KBM-7 (cell line): ENCODE measurements at regions not wholly inside any gene's neighbourhood (a gene's known extent, or its start where the extent isn't known, plus 50 kb on each side); places are given as distances from the start of the nearest gene placed in this dataset.
"Not testable (repeated sequence)": the region's sequence is repeated elsewhere in the genome, so short reads cannot be mapped to it uniquely, and the experiment has no call there.

Experiments
- DNase-seq: peaks from one replicate; pipeline ENCODE4 v3.0.0-alpha.2; 2015
- in situ Hi-C: fragments of 300-500 bp; cut with MboI; formaldehyde crosslinking; loops from 2 replicates; pipeline ENCODE4 v1.14.3; 2020; ENCODE audit warnings: low sequenced_read_pairs, low pct_unique_long_range_greater_than_20kb, mixed read lengths

DNA sequence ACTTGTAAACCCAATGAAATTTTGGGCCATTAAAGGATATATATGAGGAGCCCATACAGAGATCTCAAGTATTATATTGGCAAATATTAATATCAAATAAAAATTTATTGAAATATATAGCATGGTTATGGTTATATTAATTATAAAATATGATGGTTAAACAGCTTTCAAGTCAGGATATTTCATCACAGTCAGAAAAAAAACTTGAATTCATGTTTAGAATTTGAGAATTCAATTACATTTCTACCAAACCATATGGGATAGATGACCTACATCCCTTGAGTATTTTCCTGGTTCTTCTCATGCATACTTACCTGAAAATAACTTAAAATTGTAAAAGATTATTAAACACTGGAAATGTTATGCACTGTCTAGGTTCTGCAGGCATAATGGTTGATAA lies 956.1 kb upstream of the EDIL3 start:
- in situ Hi-C loops: no loop called here
- DNase-seq: no peak

GRCh38 chr5:85345818-85346217 lies 961.1 kb upstream of the EDIL3 start:
- in situ Hi-C loops: no loop called here
- no peak for DNase-seq

DNA sequence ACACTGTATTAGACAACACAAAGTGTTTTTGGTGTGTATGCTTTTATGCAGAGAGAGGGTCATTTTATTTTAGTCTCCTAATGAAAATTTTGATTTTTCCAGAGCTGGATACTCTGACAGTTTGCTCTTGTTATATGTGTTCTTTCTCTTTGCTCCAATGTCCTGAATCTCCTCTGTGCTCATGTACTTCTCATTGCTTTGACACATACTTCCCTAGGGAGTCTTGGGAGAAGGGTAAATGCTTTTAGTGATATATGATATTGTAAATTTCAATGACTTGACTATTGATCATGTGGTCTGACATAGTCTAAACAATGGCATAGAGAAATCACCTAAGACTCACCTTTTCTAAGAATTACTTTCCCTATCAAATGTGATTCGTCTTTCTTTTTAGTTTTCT lies 972.6 kb upstream of the EDIL3 start:
- in situ Hi-C loops: no loop called here
- no peak for DNase-seq

DNA sequence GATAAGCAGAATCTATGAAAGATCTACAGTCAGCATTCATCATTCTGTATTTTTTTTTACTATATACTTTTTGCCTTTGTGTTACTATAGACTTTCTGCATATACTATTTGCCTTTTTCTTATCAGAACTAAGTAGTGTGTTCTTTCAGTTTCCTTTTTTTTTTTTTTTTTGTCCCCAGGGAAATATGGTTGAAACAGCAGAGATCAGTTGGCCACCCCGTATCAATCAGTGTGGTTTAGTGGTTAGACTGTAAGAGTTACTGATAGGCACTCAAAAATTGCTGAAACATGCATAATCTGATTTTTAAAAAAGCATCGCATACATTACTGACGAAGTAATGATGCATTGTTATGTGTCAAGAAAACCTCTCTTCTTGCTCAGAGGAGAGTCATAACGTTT lies 990.8 kb upstream of the EDIL3 start:
- in situ Hi-C loops: no loop called here
- no peak for DNase-seq

DNA sequence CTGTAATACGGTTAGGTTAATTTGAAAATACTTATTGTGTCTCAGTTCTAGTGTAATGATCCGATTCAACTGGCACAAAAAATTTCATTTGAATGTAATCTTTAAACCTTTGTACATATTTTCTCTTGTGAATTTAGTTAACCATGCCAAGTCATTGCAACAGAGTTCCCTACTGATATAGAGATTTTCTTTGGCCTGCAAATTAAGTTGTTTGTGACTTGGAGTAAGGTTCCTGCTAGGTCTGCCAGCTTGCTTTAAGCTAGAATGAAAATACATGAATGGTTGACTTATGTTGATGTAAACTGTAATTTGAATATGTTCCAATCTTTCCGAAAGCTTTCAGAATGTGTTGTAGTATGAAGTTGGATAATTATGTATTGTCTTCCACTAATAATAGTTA lies 1004.1 kb upstream of the EDIL3 start:
- no peak for DNase-seq
- in situ Hi-C loops: no loop called here

GRCh38 chr5:85392309-85392708 lies 1007.6 kb upstream of the EDIL3 start:
- in situ Hi-C loops: not testable (repeated sequence)

DNA sequence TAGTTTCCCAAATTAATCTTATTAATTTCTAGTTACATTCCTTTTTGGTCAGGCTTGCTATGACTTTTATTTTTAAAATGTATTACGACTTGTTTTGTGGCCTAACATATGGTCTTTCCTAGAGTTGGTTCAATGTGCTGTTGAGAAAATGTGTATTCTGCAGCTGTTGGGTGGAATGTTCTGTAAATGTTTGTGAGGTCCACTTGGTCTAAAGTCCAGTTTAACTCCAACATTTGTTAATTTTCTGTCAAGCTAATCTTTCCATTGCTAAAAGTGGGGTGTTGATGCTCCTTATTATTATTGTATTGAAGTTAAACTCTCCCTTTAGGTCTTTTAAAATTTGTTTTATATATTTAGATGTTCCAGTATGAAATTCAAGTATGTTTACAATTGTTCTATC lies 1010.8 kb upstream of the EDIL3 start:
- no peak for DNase-seq
- in situ Hi-C loops: no loop called here

More at GRCh38 chr5:85392309-85392708, 1007.6 kb upstream of the EDIL3 start:
- not testable (repeated sequence) for DNase-seq

DNA sequence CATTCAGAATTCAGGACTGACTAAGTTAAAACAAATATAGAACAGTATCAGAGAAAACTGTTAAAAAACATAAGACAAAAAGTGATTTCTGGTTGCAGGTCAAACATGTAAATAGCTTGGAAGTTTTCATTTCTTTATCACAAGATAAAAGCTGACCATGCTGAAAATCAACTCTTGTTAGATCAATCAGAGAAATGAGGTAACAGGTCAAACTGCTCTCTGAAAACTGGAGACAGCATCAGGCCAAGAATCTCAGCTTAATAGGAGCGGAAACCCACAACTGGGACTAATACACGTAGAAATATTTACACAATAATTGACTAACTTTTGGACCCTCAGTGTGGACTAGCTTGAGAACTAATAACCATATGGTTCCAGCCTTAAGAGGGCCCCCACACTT lies 1012.8 kb upstream of the EDIL3 start:
- in situ Hi-C loops: no loop called here
- no peak for DNase-seq

DNA sequence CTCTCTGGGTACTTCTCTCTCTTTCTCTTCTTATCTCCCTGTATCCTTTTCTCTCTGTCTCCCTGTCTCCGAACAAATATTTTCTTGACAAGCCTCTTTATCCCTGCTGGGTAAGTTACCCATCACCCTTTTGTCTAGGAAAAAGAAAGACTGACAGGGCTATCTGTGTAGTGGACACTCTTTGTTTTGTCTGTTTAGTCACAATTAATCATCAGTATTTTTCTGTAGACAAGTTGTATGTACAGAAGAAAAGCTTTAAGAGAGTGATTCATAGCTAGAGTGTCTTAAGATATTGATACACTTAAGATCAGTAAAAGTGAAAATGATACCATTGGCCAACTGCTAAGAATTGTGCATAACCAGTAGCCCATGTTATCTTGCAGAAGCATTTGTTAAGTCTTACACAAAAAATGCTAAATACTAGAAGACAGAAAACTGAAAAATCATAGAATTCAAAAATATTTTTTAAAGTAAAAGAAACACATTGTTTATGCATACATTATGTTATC lies 1043.8 kb upstream of the EDIL3 start:
- no peak for DNase-seq
- in situ Hi-C loops: no loop called here

- DNase-seq, in situ Hi-C loops: not testable (repeated sequence)
Observed at GRCh38 chr5:85431726-85432125, 1047.0 kb upstream of the EDIL3 start.

DNA sequence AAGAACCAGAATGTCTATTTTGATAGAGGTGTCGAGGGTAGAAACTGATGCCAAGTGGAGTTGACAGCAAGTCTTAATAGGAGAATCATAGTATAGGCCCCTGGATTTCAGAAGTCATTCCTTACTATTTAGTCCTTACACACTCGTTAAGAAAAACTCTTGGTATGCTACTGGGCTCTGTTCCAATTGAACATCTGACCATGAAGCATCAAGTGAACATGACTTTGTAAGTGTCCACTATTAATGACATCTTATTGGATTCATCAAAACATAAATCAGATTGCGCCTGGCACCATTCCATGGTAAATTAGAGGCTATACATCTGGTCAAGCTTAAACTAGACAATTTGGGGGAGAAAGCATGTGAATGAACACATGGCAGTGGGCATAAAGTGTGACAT lies 1056.5 kb upstream of the EDIL3 start:
- DNase-seq: no peak
- in situ Hi-C loops: no loop called here

DNA sequence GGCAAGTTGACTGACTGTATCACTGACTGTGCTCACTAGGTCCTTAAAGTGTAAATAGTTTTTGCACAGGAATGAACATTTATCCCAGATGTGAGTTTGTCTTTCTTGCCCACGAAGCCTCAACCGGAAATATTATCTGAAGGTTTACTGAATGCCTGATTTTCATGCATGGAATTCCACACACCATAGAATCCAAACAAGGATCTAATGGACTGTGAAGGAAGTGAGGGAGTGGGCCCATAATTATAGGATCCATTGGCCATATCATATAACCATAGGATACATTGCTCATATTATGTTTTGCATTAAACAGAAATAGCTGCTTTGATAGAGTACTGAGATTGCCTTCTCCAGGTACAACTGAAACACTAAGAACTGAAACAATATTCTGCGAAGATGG lies 1057.2 kb upstream of the EDIL3 start:
- no peak for DNase-seq
- in situ Hi-C loops: no loop called here

DNA sequence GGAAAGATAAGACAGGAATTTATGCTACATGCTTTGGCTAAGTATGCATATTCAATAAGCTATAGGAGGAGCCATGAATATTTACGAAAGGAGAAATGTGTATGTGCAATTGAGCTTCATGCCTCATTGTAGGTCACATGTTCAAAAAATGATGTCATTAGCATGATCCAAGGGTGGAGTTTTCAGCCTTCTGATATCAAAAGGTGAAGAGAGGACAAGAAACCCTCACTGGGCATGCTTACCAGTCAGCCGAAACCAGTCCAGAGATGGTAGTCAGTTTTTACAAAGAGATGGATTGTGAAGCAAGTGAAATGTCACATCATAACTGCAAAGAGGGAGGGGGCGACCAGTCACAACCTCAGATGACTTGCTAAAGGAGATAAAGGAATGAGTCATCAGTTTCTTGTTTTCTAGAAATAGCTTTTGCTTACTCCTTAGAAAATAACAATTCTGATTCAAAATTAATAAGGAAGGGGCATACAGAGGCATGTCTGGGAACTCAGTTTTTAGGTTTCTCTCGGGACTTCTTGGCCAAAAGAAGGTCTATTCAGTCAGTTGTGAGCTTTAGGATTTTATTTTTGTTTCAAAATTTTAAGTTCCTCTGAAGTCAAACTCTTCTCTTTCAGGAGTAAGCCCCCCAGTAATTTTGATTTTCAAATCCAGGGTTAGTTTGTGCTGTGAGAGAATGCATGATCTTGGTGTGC lies 1067.8 kb upstream of the EDIL3 start:
- DNase-seq: no peak
- in situ Hi-C loops: no loop called here

- DNase-seq: no peak
- in situ Hi-C loops: no loop called here
Observed at GRCh38 chr5:85453026-85453349, 1068.3 kb upstream of the EDIL3 start.

- in situ Hi-C loops: no loop called here
Observed at GRCh38 chr5:85458319-85458718, 1073.6 kb upstream of the EDIL3 start.

GRCh38 chr5:85462957-85463356 lies 1078.3 kb upstream of the EDIL3 start:
- in situ Hi-C loops: no loop called here
- no peak for DNase-seq

More at GRCh38 chr5:85458319-85458718, 1073.6 kb upstream of the EDIL3 start:
- no peak for DNase-seq

DNA sequence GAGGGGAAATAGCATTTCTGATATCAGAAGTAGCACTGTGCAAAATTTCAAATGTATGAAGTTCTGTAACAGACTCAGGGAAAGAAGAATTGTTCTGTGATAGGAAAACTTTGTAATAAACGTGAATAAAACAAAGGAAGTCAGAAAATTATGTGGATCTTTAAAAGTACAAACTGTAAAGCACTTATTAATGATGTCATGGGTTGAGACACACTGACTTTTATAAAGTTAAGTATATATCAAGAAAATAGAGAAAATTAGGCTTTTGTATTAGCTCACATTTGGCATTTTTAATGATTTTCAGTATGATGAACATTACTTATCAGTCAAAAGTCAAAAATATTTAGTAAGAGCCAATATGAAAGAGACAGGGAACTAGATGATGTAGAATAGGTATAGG lies 1081.7 kb upstream of the EDIL3 start:
- DNase-seq: no peak
- in situ Hi-C loops: no loop called here

GRCh38 chr5:85472749-85473148 lies 1088.1 kb upstream of the EDIL3 start:
- in situ Hi-C loops: no loop called here

DNA sequence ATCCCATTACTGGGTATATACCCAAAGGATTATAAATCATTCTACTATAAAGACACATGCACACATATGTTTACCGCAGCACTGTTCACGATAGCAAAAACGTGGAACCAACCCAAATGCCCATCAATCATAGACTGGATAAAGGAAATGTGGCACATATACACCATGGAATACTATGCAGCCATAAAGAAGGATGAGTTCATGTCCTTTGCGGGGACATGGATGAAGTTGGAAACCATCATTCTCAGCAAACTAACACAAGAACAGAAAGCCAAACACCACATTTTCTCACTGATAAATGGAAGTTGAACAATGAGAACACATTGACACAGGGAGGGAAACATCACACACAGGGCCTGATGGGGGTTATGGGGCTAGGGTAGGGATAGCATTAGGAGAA lies 1090.5 kb upstream of the EDIL3 start:
- DNase-seq, in situ Hi-C loops: not testable (repeated sequence)

More at GRCh38 chr5:85472749-85473148, 1088.1 kb upstream of the EDIL3 start:
- DNase-seq: no peak

DNA sequence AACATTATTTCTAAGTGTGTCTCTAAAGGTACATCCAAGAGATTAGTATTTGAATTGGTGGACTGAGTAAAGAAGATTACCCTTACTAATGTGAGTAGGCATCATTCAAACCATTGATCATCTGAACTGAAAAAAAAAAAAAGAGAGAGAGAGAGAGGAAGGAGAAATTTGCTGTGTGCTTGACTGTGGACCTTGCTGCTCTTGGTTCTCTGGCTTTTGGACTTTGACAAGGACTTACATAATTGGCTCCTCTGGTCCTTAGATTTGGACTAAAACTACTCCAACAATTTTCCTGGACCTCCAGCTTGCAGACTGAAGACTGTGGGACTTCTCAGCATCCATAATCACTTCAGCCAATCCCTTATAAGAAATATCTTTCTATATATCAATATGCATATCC lies 1091.9 kb upstream of the EDIL3 start:
- in situ Hi-C loops: no loop called here
- no peak for DNase-seq

DNA sequence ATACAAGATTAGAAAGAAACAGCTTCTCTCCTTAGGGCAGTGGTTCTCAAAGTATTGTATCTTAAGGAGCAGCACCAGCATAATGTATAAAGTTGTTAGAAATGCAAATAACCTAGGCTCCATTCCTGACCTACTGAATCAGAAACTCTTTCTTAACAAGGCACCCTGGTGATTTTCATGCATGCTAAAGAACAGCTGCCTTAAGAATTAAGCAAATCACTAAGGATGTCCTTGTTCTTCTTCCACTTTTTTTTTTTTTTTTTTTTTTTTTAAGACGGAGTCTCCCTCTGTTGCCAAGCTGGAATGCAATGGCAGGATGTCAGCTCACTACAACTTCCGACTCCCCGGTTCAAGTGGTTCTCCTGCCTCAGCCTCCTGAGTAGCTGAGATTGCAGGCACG lies 1095.2 kb upstream of the EDIL3 start:
- in situ Hi-C loops: no loop called here
- DNase-seq: no peak
